ENCODE measurements at regions not wholly inside any gene's neighbourhood (a gene's known extent, or its start where the extent isn't known, plus 50 kb on each side); places are given as distances from the start of the nearest gene placed in this dataset.

GRCh38 chr4:44914748-44915147, 188.4 kb upstream of the GNPDA2 start:
- no peak for FAIRE-seq

- no peak for FAIRE-seq
Measured at GRCh38 chr4:44914223-44914622, 187.9 kb upstream of the GNPDA2 start.

GRCh38 chr4:44912980-44913379, 186.6 kb upstream of the GNPDA2 start:
- FAIRE-seq, result no peak

GRCh38 chr4:44908565-44908964, 182.2 kb upstream of the GNPDA2 start:
- FAIRE-seq, result no peak

- FAIRE-seq, result no peak
Measured at GRCh38 chr4:44872246-44872645, 145.9 kb upstream of the GNPDA2 start.

- no peak for FAIRE-seq
Measured at GRCh38 chr4:44871133-44871532, 144.8 kb upstream of the GNPDA2 start.

GRCh38 chr4:44869985-44870384, 143.6 kb upstream of the GNPDA2 start:
- FAIRE-seq, result no peak

- FAIRE-seq, result no peak
Measured at GRCh38 chr4:44869222-44869882, 143.0 kb upstream of the GNPDA2 start.

GRCh38 chr4:44861756-44862155, 135.4 kb upstream of the GNPDA2 start:
- no peak for FAIRE-seq

- FAIRE-seq, result no peak
Measured at GRCh38 chr4:44859477-44859876, 133.1 kb upstream of the GNPDA2 start.

GRCh38 chr4:44848466-44848865, 122.1 kb upstream of the GNPDA2 start:
- no peak for FAIRE-seq

- no peak for FAIRE-seq
Measured at GRCh38 chr4:44845993-44846392, 119.6 kb upstream of the GNPDA2 start.

- FAIRE-seq, result no peak
Measured at GRCh38 chr4:44845309-44845708, 119.0 kb upstream of the GNPDA2 start.

GRCh38 chr4:44842531-44842930, 116.2 kb upstream of the GNPDA2 start:
- FAIRE-seq, result no peak

GRCh38 chr4:44817930-44818329, 91.6 kb upstream of the GNPDA2 start:
- no peak for FAIRE-seq

- FAIRE-seq, result no peak
Measured at GRCh38 chr4:44806071-44806470, 79.7 kb upstream of the GNPDA2 start.

GRCh38 chr4:44804301-44804700, 77.9 kb upstream of the GNPDA2 start:
- no peak for FAIRE-seq

- FAIRE-seq, result no peak
Measured at GRCh38 chr4:44801384-44801783, 75.0 kb upstream of the GNPDA2 start.

GRCh38 chr4:44791831-44792230, 65.5 kb upstream of the GNPDA2 start:
- no peak for FAIRE-seq

GRCh38 chr4:44777115-44777514, 50.8 kb upstream of the GNPDA2 start:
- no peak for FAIRE-seq

Data from G401.6 (cell line).